GM12878 (cell line): ENCODE measurements at regions not wholly inside any gene's neighbourhood (a gene's known extent, or its start where the extent isn't known, plus 50 kb on each side); places are given as distances from the start of the nearest gene placed in this dataset.

Source experiments
- BMI1 ChIP-seq: fragments of 450-650 bp; IDR thresholded peaks from 2 replicates; pipeline ENCODE4 v1.6.1; 2016; ENCODE audit warnings: mild to moderate bottlenecking, moderate library complexity, borderline replicate concordance
- CTCF ChIP-seq, 3 experiments: IDR thresholded peaks in 2 of 3; conservative IDR thresholded peaks in 1 of 3; 2 replicates each; pipeline ENCODE4 v1.5.1; 2011; ENCODE audit warnings: low read depth in 3 of 3, low read length in 3 of 3, mild to moderate bottlenecking in 3 of 3, control low read depth in 2 of 3, moderate library complexity in 2 of 3, inconsistent platforms in 1 of 3, mixed read lengths in 1 of 3; ENCODE audit not compliant: control insufficient read depth in 2 of 3, insufficient read depth in 1 of 3; ENCODE audit errors: extremely low read depth in 1 of 3
- EP300 ChIP-seq, 2 experiments: fragments of 150-350 bp in 1 of 2; IDR thresholded peaks; 2 replicates each; pipeline ENCODE4 v1.6.1; 2011 to 2012; ENCODE audit warnings: low read depth in 2 of 2, low read length in 2 of 2, borderline replicate concordance in 1 of 2, improper control_type of control experiment in 1 of 2, inconsistent platforms in 1 of 2; ENCODE audit not compliant: control insufficient read depth in 1 of 2
- MEF2B ChIP-seq: fragments of 450-650 bp; IDR thresholded peaks from 2 replicates; pipeline ENCODE4 v1.6.1; 2018; ENCODE audit warnings: mild to moderate bottlenecking, moderate library complexity; ENCODE audit not compliant: partially characterized antibody, poor library complexity, severe bottlenecking
- MTA2 ChIP-seq: fragments of 450-650 bp; IDR thresholded peaks from 2 replicates; pipeline ENCODE4 v1.6.1; 2016; ENCODE audit warnings: low read depth, mild to moderate bottlenecking, moderate library complexity
- PBX3 ChIP-seq: IDR thresholded peaks from 2 replicates; pipeline ENCODE4 v1.6.1; 2011; ENCODE audit warnings: mild to moderate bottlenecking, low read depth, low read length, moderate library complexity; ENCODE audit not compliant: insufficient replicate concordance
- POLR2A ChIP-seq: IDR thresholded peaks from 2 replicates; pipeline ENCODE4 v1.6.1; 2011; ENCODE audit warnings: low read depth, mild to moderate bottlenecking, low read length
- SP1 ChIP-seq: IDR thresholded peaks from one replicate; pipeline ENCODE4 v1.6.1; 2011; ENCODE audit warnings: low read depth, low read length
- SUPT20H ChIP-seq: IDR thresholded peaks from 2 replicates; pipeline ENCODE4 v1.6.1; 2011; ENCODE audit warnings: low read depth, mild to moderate bottlenecking, low read length, moderate library complexity, borderline replicate concordance; ENCODE audit not compliant: control insufficient read depth
- ZNF274 ChIP-seq: IDR thresholded peaks from one replicate; pipeline ENCODE4 v1.8.0; 2011; ENCODE audit not compliant: insufficient read length, insufficient read depth

GRCh38 chr10:44281089-44281613, 103.7 kb downstream of the CXCL12 start:
- TF ChIP-seq EP300 (IDR thresholded peaks at IDR 0.05; ENCODE audit: borderline replicate concordance in 1 of 2, control insufficient read depth in 1 of 2, low read depth in 2 of 2, low read length in 2 of 2) (no peak), MTA2 (no peak), SP1 (no peak), BMI1 (no peak), PBX3 (no peak), POLR2A (no peak), MEF2B (no peak), SUPT20H (no peak), CTCF (IDR thresholded peaks at IDR 0.05 in 2 of 3, conservative IDR thresholded peaks at IDR 0.05 in 1 of 3; ENCODE audit: control insufficient read depth in 2 of 3, extremely low read depth in 1 of 3, insufficient read depth in 1 of 3, low read depth in 3 of 3, low read length in 3 of 3) (no peak), ZNF274 (no peak)
